GM19467 (cell line): ENCODE measurements at regions not wholly inside any gene's neighbourhood (a gene's known extent, or its start where the extent isn't known, plus 50 kb on each side); places are given as distances from the start of the nearest gene placed in this dataset.
A peak's percentile ranks its signal among the peaks of the same experiment; 100 is the strongest.

Source experiments
- ATAC-seq: cut with Tn5 transposase; IDR thresholded peaks from one replicate; pipeline ENCODE4 v1.9.1; 2021; ENCODE audit warnings: mild to moderate bottlenecking, moderate library complexity; ENCODE audit not compliant: unreplicated experiment

DNA sequence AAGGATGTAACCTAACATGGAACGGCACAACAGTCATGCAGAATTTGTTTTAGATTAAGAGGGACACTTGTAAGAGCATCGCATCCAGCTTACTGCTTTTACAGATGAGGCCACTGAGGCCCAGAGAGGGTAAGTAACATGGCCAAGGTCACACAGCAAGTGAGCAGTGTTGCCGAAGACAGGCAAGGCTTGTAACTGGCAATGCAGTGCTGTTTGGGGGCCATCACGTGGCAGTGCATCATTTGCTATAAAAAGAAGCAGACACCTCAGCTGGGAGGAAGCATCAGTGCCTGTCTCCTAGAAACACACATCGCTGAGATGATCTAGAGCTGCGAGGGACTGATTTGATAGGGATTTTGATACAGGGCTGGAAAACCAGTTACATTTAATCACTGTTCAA is 108.2 kb upstream of the PROK2 start:
- no peak for ATAC-seq

DNA sequence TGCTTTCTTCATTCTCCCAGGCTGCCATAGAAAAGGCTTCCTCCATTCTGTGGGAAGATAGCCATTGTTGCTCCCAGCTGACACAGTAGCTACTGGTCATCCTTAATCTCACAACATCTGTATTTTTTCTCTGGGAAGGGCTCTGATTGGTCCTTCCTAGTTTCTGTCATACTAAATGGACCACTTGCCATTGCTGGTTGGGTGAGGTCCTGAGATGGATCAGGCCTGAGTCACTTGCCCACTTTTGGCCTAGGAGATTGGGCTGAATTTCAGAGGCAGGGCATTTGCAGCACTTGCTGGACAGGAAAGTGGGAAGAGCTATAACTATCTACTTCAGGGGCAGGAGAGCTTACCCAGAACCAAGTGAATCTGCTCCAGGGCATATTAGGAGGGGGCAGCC is 106.5 kb upstream of the PROK2 start:
- ATAC-seq = no peak

DNA sequence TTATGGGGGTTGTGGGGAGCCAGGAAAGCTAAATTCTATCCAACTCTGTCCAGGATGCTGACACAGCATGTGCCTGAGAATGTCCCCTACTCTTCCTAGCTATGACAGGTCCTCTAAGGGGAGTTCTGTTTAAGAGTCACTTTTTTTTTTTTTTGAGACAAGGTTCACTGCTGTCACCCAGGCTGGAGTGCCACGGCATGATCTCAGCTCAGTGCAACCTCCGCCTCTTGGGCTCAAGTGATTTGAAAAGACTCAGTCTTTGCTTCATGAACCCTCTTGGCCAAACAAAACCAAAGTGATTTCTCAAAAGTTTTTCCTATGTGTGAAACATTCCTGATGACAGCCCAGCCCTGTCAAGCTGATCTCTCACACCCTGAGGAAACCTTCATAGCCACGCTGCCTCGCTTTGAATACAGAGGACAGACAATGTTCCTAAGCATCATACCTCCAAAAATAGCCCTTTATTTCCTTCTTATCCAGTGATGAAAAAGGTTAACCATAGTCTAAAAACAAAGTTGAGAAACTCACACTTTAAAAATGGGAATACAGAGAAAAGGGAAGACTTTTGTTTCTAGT is 105.5 kb upstream of the PROK2 start:
- no peak for ATAC-seq

DNA sequence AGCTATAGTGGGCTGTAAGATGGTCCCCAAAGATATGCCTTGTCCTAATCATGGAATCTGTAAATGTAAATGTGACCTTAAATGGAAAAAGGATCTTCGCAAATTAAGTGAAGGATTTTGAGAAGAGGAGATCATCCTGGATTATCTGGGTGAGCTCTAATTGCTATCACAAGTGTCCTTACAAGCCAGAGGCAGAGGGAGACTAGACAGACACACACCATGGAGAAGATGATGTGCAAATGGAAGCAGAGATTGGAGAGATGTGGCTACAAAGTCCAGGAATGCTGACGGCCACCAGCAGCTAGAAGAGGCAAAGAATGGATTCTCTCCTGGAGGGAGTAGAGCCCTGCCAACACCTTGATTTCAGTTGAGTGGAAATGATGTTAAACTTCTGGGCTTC is 102.3 kb upstream of the PROK2 start:
- ATAC-seq = no peak

DNA sequence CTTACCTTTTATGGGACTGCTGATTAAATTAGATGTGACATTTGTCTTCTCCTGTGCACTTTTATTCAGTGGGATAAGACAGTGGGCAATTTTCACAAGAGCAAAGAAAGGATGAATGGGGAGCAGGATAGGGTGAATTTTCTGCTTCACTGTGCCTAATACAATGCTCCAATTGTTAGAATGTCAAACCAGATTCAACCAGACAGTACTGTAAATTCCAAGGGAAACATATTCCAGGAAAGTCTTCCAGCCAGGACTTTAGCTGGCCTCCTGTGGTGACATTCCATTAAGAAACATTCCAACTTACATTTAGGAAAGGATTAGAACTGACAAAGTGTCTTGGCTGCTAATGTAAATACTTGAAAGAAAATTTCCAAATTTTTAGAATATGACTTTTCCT is 100.1 kb upstream of the PROK2 start:
- no peak for ATAC-seq

DNA sequence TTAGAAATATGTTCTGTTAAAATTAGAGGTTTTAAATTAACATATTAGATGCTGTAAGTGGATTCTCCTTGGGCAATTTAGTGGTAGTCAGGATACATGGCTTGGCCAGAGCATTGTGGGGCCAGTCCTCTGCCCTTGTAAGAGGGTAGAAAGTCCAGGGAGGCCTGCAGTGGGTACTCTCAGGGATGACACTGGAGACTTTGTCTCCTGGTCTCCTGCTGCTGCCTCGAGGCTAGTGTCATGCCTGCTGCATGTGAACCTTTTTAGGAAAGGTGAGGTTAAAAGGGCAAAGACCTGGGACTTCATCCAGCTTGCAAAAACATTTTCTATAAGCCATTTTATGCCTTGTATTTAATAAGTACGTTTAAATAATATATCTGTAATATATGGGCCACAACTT is 96.8 kb upstream of the PROK2 start:
- no peak for ATAC-seq

DNA sequence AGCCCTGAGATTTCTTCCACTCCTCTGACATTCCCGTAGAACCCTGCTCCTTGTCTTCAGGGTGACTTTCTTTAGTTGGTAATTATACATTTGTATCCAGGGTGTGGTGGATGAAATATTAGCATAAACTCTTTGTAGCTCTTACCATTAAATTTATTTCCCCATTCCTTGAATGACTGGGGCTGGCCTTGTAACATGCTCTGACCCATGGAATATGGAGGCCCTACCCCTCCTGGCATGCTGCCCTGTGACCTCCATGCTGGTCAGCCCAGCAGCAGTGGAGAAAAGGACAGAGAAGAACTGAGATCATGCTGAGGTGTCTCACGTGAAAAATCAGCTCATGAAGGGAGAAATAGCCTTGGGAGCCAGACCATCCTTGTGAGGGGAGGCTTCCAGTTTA is 96.1 kb upstream of the PROK2 start:
- no peak for ATAC-seq

DNA sequence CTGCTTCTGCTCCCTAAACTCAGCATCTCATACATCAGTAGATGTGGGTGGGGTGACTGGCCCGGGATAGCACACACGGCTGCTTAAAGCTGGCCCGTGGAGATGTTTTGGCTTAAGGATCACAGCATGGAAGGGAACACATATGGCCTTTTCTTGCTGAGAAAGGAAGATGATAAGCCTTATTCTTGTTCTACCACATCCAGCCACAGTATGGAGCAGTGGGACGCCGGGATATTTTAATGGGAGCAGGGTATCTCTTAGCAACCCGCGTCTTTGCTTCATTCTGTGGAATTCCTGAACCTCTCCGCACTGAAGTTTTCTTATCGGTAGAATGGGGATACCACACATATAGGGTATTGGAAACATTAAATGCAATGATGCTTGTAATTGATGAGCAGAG is 94.1 kb upstream of the PROK2 start:
- no peak for ATAC-seq

DNA sequence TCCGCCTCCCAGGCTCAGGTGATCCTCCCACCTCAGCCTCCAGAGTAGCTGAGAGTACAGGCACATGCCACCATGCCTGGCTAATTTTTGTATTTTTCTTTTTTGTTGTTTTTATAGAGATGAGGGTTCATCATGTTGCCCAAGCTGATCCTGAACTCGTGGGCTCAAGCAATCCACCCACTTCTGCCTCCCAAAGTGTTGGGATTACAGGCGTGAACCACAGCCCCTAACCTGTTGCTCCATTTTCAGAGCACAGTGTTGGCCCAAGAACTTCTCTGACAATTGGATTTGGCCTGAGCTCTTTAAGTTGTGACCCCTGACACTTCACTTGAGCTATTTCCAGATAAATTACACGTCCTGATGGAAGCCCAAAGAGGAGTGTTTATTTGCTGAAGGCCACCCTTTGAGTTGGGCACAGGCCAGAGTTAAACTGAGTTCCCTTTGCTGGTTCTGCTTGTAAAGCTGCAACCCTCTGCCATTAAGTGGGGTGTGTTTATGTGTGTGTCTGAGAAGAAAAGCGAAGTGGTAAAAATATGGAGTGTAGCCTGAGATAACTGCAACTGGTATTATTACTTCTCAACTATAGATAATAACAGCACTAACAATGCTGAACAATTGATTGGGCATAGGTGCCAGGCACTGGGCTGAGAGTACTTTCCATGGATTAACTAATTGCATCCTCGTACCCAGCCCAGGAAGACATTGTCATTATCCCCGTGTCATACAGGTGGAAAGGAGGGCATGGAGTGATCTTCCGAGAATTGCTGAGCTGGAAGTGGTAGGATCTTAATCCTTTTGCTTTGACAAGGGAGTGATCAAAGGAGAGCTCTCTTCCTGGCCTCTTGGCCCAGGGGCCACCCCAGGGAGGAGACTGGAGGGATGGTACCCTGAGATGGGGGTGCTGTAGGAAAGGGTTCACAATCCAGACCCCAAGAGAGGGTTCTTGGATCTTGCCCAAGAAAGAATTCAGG is 91.5 kb upstream of the PROK2 start:
- ATAC-seq = no peak

DNA sequence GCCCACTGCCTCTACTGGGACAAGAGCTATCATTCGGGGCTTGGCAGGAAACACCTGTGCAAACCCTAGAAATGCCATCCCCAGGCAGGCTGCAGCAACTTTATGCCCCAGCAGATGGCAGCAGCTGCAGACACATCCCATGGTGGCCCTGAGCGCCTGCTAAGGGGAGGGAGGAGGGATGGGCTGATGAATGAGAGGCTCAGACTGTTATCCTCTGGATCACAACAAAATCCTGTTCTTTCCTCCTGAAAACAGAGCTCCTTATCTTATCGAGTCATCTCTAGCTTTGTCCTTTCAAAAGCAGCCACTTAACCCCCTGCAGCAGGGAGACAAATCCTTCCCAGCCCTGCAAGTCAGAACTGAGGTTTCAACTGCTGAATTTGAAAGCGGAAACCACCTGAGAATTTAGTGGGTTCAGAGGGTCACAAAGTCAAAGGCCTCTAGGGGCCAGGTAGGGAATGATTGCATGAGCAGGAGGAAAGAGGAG is 90.6 kb upstream of the PROK2 start:
- ATAC-seq = peak; percentile 96

DNA sequence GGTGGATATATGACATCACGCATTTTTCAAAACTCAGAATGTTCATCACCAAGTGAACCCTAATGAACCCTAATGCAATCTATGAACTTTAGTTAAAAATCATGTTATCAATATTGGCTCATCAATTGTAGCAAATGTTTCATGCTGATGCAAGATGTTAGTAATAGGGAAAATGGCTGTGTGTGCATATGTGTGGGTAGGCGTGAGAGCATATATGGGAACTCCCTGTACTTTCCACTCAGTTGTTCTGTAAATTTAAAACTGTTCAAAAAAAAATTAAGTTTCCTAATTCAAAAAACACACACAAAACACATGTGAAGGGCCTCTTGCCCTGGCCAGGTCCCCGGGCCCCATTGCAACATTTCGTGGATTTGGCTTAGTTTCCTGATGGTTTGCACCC is 89.7 kb upstream of the PROK2 start:
- ATAC-seq = no peak

DNA sequence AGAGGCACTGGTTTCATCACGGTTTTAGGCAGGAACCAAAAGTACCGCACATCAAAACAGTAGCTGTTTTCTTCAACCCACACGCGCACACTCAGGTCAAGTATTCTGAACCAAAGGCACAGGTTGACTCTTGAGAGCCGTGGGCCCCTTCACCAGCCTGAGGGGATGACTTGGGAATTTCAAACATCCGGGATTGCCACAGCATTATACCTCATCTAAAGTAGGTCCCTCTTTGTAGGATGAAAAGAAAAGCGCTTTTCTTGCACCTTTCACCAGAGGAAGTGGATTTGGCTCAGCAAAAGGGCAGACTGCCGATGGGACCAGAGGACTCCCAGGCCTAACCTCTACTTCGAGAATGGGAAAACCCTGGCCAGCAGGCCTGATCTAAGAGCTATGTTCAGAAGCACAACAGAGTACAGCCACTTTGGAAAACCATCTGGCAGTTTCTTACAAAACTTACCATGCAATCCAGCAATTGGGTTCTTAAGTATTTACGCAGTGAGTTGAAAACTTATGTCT is 88.2 kb upstream of the PROK2 start:
- no peak for ATAC-seq

DNA sequence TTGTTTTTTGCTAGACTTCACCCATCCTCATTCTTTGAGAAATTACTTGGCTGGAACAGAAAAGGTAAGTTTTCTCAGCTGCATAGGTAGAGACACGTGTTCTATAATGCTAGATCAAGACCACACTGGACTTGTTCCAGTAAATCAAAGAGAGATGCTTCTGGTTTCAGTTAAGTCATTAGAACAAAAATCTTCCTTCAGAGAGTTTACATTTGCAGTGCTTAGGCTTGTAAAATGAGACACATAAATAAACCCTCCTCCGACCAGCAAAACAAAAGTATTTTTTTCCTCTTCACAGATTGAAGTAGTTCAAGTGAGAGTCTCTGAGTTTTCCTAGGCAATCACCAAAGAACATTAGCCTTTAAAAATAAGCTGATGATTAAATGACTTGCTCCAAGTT is 87.3 kb upstream of the PROK2 start:
- ATAC-seq = no peak

DNA sequence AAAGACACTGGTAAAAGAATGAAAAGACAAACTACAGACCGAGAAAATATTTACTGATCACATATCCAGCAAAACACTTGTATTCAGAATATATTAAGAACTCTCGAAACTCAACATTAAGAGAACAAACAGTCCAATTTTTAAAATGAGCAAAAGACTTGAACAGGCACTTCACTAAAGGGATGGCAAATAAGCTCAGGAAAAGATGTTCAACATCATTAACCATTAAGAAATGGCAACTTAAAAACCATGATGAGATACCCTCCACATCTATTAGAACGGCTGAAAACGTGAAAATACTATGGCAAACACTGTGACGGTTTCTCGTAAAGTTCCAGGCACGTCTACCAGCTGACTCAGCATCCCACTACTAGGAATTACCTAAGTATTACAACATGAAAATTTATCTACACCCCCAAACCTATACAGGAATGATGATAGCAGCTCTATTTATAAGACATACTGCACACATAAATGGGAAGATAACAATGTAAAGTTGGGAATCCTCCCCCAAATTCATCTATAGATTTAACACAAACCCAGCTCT is 86.1 kb upstream of the PROK2 start:
- ATAC-seq = no peak

DNA sequence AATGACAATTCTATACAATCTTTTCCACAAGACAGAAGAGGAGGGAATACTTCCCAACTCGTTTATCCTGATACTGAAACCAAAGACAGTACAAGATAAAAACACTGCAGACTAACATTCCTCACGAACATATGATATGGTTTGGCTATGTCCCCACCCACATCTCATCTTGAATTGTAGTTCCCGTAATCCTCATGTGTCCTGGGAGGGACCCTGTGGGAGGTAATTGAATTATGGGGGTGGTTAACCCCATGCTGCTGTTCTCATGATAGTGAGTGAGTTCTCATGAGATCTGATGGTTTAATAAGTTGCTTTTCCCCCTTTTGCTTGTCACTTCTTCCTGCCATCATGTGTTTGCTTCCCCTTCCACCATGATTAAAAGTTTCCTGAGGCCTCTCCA is 83.9 kb upstream of the PROK2 start:
- no peak for ATAC-seq

DNA sequence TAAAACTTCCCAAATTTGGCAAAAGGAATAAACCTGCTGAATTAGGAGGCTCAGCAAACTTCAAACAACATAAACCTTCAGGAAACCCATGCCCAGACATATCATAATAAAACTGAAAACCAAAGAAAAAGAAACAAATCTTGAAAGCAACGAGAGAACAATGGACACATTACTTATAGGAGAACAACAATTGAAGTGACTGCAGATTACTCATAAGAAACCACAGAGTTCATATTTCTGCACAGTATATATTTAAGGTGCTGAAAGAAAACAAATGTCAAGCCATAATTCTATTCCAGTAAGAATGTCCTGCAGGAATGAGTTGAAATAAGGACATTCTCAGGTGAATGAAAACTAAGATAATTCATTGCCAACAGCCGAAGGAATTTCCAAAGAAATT is 80.8 kb upstream of the PROK2 start:
- no peak for ATAC-seq

DNA sequence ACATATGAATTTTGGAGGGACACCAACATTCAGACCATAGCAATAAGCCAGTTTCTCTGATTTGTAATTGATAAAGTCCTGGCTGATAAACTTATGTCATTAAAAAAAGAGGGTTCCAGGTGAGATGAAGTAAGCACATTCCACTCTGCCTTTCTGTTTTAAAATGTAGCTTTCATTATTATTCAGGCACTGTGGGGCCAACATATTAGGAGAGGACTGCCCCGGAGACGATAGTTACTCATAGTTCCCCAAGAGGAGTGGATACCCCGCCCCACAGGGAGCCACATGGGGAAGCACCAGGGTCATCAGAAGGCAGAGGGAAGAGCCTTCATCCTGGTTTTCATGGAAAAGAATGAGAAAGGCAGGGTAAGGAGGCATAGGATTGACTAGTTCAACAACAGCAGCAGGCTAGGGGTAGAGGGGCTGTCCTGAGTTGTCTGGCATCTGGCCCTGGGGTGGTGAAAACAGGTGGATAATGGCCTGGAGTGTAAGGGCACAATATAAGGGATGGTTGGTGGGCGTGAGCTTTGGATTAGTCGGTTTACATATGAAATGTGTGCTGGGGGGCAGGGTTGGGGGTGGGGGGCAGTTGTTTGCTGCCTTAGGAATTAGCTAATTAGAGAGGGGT is 78.7 kb upstream of the PROK2 start:
- ATAC-seq = no peak

DNA sequence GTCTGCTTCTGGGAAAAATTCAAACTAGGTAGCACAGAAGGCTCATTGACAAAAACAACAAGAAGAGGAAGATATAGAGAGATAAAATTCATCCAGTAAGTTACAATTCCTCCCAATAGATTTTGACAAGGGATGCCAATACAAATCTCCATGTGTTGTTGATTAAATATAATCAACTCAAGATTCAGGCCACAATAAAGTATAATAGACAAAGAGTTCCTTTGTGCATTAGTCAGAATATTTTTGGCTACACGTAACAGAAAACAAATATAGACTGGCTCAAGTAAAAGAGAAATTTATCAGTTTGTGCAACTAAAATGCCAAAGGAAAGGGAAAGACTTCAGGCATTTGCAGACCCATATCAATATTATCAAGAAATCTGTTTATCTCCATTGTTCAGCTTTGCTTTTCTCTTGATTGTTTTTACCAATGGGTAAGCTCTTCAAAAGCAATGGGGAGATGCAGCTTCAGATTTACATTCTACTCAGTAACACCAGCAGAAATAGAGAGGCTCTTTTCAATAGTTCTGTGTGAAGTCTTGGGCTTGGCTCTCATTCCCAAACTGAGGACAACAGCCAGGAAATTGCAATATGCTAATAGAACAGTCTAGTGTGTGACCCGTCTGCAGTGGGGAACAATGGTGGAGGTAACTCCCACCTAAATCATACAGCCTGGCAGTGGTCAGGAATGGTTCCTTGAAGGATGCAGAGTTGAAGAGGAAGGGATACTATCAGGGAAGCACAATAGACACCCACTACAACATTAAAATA is 77.6 kb upstream of the PROK2 start:
- ATAC-seq = no peak

DNA sequence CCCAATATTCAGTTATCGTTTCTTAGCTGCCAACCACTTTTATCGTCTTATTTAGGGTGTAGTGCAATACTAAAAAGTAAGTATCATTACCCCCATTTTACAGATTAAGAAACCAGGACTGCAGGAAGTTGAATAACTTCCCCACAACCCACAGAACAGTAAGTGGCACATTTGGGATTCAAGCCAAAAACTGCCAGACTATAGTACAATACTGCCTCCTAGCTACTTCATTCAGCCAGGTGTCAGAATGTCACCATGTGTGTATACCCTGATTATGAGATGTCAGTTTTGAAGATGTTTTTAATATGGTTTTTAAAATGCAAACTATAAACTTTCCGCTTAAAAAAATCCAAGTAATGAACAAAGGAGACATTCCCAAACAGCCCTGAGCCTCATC is 74.2 kb upstream of the PROK2 start:
- no peak for ATAC-seq

DNA sequence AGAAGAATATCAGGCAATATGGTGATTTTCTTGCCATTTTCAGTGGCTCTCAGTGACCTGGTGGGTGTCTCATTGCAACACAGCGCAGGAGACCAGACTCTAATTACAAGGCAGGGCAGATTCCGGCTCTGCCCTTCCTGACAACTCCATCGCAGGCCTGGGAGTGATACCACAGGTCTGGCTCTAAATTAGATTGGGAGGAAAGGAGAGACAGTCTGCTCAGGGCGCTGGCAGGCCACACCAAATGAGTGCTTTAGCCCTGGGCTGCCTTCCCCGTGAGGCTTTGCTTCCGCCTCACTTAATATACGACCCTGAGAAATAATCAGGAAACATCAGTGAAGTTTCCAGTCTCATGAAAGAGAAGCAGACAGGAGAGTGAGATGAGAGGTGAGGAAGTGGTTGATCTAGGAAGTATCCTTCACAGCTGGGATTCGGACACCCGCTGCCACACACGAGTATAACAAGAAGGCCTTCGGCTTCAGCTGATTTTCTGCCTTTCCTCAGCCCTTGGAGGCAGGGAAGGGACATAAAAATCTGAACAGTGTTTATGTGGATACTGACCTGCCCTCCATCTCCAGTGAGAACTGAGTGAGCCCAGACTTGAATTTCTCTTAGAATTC is 73.7 kb upstream of the PROK2 start:
- no peak for ATAC-seq
